Ishikawa (cell line): ENCODE measurements at regions not wholly inside any gene's neighbourhood (a gene's known extent, or its start where the extent isn't known, plus 50 kb on each side); places are given as distances from the start of the nearest gene placed in this dataset.

Experiments
- CEBPB ChIP-seq: IDR thresholded peaks from 2 replicates; pipeline ENCODE4 v1.6.1; 2012
- EGR1 ChIP-seq: IDR thresholded peaks from 2 replicates; pipeline ENCODE4 v1.6.1; 2012
- EP300 ChIP-seq: IDR thresholded peaks from 2 replicates; pipeline ENCODE4 v1.6.1; 2012; ENCODE audit warnings: borderline replicate concordance
- FOXM1 ChIP-seq: IDR thresholded peaks from 2 replicates; pipeline ENCODE4 v1.6.1; 2012; ENCODE audit warnings: low read depth, borderline replicate concordance
- RAD21 ChIP-seq: IDR thresholded peaks from 2 replicates; pipeline ENCODE4 v1.6.1; 2012; ENCODE audit warnings: low read depth
- TAF1 ChIP-seq: IDR thresholded peaks from 2 replicates; pipeline ENCODE4 v1.6.1; 2012; ENCODE audit warnings: low read depth, mild to moderate bottlenecking
- TEAD4 ChIP-seq: IDR thresholded peaks from 2 replicates; pipeline ENCODE4 v1.6.1; 2012
- ZBTB7A ChIP-seq: IDR thresholded peaks from 2 replicates; pipeline ENCODE4 v1.6.1; 2012; ENCODE audit warnings: low read depth
- TF ChIP-seq, protein P1 (sequence below): IDR thresholded peaks from 2 replicates; pipeline ENCODE4 v1.6.1; 2012
- TF ChIP-seq, protein P2 (sequence below): IDR thresholded peaks from 2 replicates; pipeline ENCODE4 v1.6.1; 2012; ENCODE audit warnings: low read depth, mild to moderate bottlenecking
- TF ChIP-seq, protein P3 (sequence below): IDR thresholded peaks from 2 replicates; pipeline ENCODE4 v1.6.1; 2012

DNA sequence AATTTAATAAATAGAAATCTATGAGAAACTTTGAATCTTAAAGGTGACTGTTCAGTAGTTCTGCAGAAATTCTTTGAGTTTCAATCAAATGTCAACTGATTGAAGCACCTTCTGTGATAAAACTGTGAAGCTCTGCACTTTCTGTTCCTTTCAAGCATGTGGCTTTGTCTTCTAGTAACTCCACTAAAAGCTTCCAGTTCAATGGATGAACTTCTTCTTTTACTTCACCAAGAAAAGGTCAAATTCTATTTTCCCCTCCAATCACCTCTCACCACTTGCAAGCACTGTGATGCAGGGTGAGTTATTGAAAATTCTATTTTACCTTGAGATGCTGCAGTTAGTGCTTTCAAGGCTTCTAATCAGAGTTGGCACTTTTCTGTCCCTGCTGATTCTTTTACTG is 515.3 kb upstream of the B3GALT2 start:
- TF ChIP-seq RAD21 (no peak), TEAD4 (no peak), EP300 (no peak), TAF1 (no peak), CEBPB (no peak), FOXM1 (no peak), EGR1 (no peak), ZBTB7A (no peak)
- TF ChIP-seq, protein P1, sequence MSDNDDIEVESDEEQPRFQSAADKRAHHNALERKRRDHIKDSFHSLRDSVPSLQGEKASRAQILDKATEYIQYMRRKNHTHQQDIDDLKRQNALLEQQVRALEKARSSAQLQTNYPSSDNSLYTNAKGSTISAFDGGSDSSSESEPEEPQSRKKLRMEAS: no peak
- TF ChIP-seq, protein P2, sequence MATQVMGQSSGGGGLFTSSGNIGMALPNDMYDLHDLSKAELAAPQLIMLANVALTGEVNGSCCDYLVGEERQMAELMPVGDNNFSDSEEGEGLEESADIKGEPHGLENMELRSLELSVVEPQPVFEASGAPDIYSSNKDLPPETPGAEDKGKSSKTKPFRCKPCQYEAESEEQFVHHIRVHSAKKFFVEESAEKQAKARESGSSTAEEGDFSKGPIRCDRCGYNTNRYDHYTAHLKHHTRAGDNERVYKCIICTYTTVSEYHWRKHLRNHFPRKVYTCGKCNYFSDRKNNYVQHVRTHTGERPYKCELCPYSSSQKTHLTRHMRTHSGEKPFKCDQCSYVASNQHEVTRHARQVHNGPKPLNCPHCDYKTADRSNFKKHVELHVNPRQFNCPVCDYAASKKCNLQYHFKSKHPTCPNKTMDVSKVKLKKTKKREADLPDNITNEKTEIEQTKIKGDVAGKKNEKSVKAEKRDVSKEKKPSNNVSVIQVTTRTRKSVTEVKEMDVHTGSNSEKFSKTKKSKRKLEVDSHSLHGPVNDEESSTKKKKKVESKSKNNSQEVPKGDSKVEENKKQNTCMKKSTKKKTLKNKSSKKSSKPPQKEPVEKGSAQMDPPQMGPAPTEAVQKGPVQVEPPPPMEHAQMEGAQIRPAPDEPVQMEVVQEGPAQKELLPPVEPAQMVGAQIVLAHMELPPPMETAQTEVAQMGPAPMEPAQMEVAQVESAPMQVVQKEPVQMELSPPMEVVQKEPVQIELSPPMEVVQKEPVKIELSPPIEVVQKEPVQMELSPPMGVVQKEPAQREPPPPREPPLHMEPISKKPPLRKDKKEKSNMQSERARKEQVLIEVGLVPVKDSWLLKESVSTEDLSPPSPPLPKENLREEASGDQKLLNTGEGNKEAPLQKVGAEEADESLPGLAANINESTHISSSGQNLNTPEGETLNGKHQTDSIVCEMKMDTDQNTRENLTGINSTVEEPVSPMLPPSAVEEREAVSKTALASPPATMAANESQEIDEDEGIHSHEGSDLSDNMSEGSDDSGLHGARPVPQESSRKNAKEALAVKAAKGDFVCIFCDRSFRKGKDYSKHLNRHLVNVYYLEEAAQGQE: no peak
- TF ChIP-seq, protein P3, sequence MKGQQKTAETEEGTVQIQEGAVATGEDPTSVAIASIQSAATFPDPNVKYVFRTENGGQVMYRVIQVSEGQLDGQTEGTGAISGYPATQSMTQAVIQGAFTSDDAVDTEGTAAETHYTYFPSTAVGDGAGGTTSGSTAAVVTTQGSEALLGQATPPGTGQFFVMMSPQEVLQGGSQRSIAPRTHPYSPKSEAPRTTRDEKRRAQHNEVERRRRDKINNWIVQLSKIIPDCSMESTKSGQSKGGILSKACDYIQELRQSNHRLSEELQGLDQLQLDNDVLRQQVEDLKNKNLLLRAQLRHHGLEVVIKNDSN: no peak
